GM23248 (cell line): ENCODE measurements at regions not wholly inside any gene's neighbourhood (a gene's known extent, or its start where the extent isn't known, plus 50 kb on each side); places are given as distances from the start of the nearest gene placed in this dataset.

Source experiments
- DNase-seq: peaks from one replicate; pipeline ENCODE4 v3.0.0-alpha.2; 2015
- H2AFZ ChIP-seq: fragments of 200-600 bp; sonication (generic); 2 replicates; pipeline ENCODE4 v1.6.1; 2016; ENCODE audit warnings: antibody characterized with exemption
- H3F3A ChIP-seq: fragments of 200-600 bp; sonication (generic); 2 replicates; pipeline ENCODE4 v1.6.1; 2016; ENCODE audit warnings: mild to moderate bottlenecking, antibody characterized with exemption, mixed run types; ENCODE audit not compliant: insufficient read depth
- H3K27ac ChIP-seq: fragments of 200-600 bp; sonication (generic); 2 replicates; pipeline ENCODE4 v1.5.1; 2016; ENCODE audit warnings: mild to moderate bottlenecking
- H3K27me3 ChIP-seq: fragments of 200-600 bp; sonication (generic); replicated peaks from 2 replicates; pipeline ENCODE4 v1.6.1; 2016; ENCODE audit warnings: mild to moderate bottlenecking; ENCODE audit not compliant: insufficient read depth
- H3K36me3 ChIP-seq: fragments of 200-600 bp; sonication (generic); 2 replicates; pipeline ENCODE4 v1.6.1; 2016; ENCODE audit warnings: low read depth, mild to moderate bottlenecking
- H3K4me1 ChIP-seq: fragments of 200-600 bp; sonication (generic); 2 replicates; pipeline ENCODE4 v1.6.1; 2016; ENCODE audit warnings: mild to moderate bottlenecking; ENCODE audit not compliant: insufficient read depth
- H3K4me2 ChIP-seq: fragments of 200-600 bp; sonication (generic); one replicate; pipeline ENCODE4 v1.6.1; 2016; ENCODE audit warnings: mild to moderate bottlenecking; ENCODE audit not compliant: unreplicated experiment
- H3K4me3 ChIP-seq: fragments of 200-600 bp; sonication (generic); 2 replicates; pipeline ENCODE4 v1.5.1; 2016; ENCODE audit warnings: mild to moderate bottlenecking
- H3K79me2 ChIP-seq: fragments of 200-600 bp; sonication (generic); 2 replicates; pipeline ENCODE4 v1.6.1; 2016; ENCODE audit warnings: mild to moderate bottlenecking; ENCODE audit not compliant: insufficient read depth
- H3K9ac ChIP-seq: fragments of 200-600 bp; sonication (generic); 2 replicates; pipeline ENCODE4 v1.6.1; 2016; ENCODE audit warnings: mild to moderate bottlenecking
- H3K9me2 ChIP-seq: fragments of 200-600 bp; sonication (generic); 2 replicates; pipeline ENCODE4 v1.6.1; 2016; ENCODE audit warnings: mixed run types, mild to moderate bottlenecking, moderate library complexity; ENCODE audit not compliant: insufficient read depth
- H3K9me3 ChIP-seq: fragments of 200-600 bp; sonication (generic); one replicate; pipeline ENCODE4 v1.6.1; 2017; ENCODE audit warnings: low read depth
- H4K20me1 ChIP-seq: fragments of 200-600 bp; sonication (generic); 2 replicates; pipeline ENCODE4 v1.6.0; 2016; ENCODE audit not compliant: insufficient read depth
- EZH2 ChIP-seq: fragments of 200-600 bp; sonication (generic); IDR thresholded peaks from 2 replicates; pipeline ENCODE4 v1.6.1; 2018; ENCODE audit warnings: antibody characterized with exemption, mild to moderate bottlenecking; ENCODE audit not compliant: insufficient read depth, poor library complexity, severe bottlenecking
- EZH2phosphoT487 ChIP-seq: fragments of 200-600 bp; sonication (generic); IDR thresholded peaks from 2 replicates; pipeline ENCODE4 v1.6.1; 2018; ENCODE audit warnings: antibody characterized with exemption, moderate library complexity, mild to moderate bottlenecking, low read depth; ENCODE audit not compliant: insufficient read depth
- WGBS, 2 experiments: methylation state at CpG; one replicate each; pipeline ENCODE4 v1.1.6; 2015 to 2017; ENCODE audit warnings: low lambda C conversion rate in 2 of 2, low coverage in 1 of 2; ENCODE audit errors: missing lambda C conversion rate in 2 of 2; 5-methylcytosine and 5-hydroxymethylcytosine counted together
- in situ Hi-C: fragments of 300-500 bp; cut with MboI; formaldehyde crosslinking; loops from 2 replicates; pipeline ENCODE4 v1.15.0; 2020

GRCh38 chr20:40925829-40926510 lies 102.7 kb upstream of the TOP1 start:
- H3K27ac ChIP-seq: no peak overlapping the region
- no peaks in the 10 kb centered on the region for H3K36me3 ChIP-seq
- H3K4me3 ChIP-seq: no peak overlapping the region
- H3K4me2 ChIP-seq: no peak overlapping the region
- no peaks in the 10 kb centered on the region for H3K9me2 ChIP-seq
- no peaks in the 10 kb centered on the region for H4K20me1 ChIP-seq
- H3K9me3 ChIP-seq: no peaks in the 10 kb centered on the region
- H3K27me3 ChIP-seq: no peaks in the 10 kb centered on the region
- H3K4me1 ChIP-seq: no peaks in the 10 kb centered on the region
- H2AFZ ChIP-seq: no peak overlapping the region
- H3F3A ChIP-seq: no peaks in the 10 kb centered on the region
- DNase-seq: no peak
- no peak overlapping the region for H3K9ac ChIP-seq
- TF ChIP-seq EZH2: no peak
- in situ Hi-C loops: loop anchor here (25.0 kb wide), 1 partner anchor 1514 kb away; no protein-coding TSS in a partner anchor
- H3K79me2 ChIP-seq: no peaks in the 10 kb centered on the region
- WGBS, 2 experiments: 18 to 19% methylated on average over 4 of the region's 4 CpGs

GRCh38 chr20:40926928-40927327 lies 101.7 kb upstream of the TOP1 start:
- in situ Hi-C loops: loop anchor here (25.0 kb wide), 1 partner anchor 1515 kb away; no protein-coding TSS in a partner anchor
- no peaks in the 10 kb centered on the region for H3K36me3 ChIP-seq
- no peaks in the 10 kb centered on the region for H3K9me2 ChIP-seq
- H3K27ac ChIP-seq: no peak overlapping the region
- no peak overlapping the region for H3K4me3 ChIP-seq
- H3K4me2 ChIP-seq: no peak overlapping the region
- H3K9ac ChIP-seq: no peak overlapping the region
- no peaks in the 10 kb centered on the region for H3F3A ChIP-seq
- H3K79me2 ChIP-seq: no peaks in the 10 kb centered on the region
- TF ChIP-seq EZH2phosphoT487 (no peak), EZH2 (no peak)
- no peaks in the 10 kb centered on the region for H4K20me1 ChIP-seq
- H2AFZ ChIP-seq: no peak overlapping the region
- H3K9me3 ChIP-seq: no peaks in the 10 kb centered on the region
- DNase-seq: no peak
- no peaks in the 10 kb centered on the region for H3K27me3 ChIP-seq
- 74 to 78% methylated on average over 2 of the region's 2 CpGs for WGBS, 2 experiments
- H3K4me1 ChIP-seq: no peaks in the 10 kb centered on the region

- no peaks in the 10 kb centered on the region for H3K27me3 ChIP-seq
- H2AFZ ChIP-seq: no peak overlapping the region
- H3K4me1 ChIP-seq: no peaks in the 10 kb centered on the region
- H3K4me2 ChIP-seq: no peak overlapping the region
- H3K9me3 ChIP-seq: no peaks in the 10 kb centered on the region
- no peak overlapping the region for H3K27ac ChIP-seq
- H3K36me3 ChIP-seq: no peaks in the 10 kb centered on the region
- H3K9ac ChIP-seq: no peak overlapping the region
- no peaks in the 10 kb centered on the region for H3K9me2 ChIP-seq
- in situ Hi-C loops: loop anchor here (10.0 to 25.0 kb wide), 2 partner anchors 196 to 1518 kb away; no protein-coding TSS in a partner anchor
- 33 to 53% methylated on average over 1 of the region's 1 CpG for WGBS, 2 experiments
- H3K4me3 ChIP-seq: no peak overlapping the region
- no peaks in the 10 kb centered on the region for H3K79me2 ChIP-seq
- no peaks in the 10 kb centered on the region for H4K20me1 ChIP-seq
- TF ChIP-seq EZH2 (no peak), EZH2phosphoT487 (no peak)
- H3F3A ChIP-seq: no peaks in the 10 kb centered on the region
- no peak for DNase-seq
These were observed 98.1 kb upstream of the TOP1 start for GRCh38 chr20:40930561-40930960.

- Histone ChIP-seq H3K9me2 (no peaks in the 10 kb centered on the region), H2AFZ (no peak overlapping the region), H3K9ac (no peak overlapping the region), H3F3A (no peaks in the 10 kb centered on the region), H3K4me1 (no peaks in the 10 kb centered on the region), H3K79me2 (no peaks in the 10 kb centered on the region), H3K36me3 (no peaks in the 10 kb centered on the region), H3K4me2 (no peak overlapping the region), H4K20me1 (no peaks in the 10 kb centered on the region), H3K27ac (no peak overlapping the region), H3K4me3 (no peak overlapping the region), H3K9me3 (no peaks in the 10 kb centered on the region), H3K27me3 (no peaks in the 10 kb centered on the region)
- DNase-seq: no peak
- WGBS, 2 experiments: 44 to 48% methylated on average over 4 of the region's 4 CpGs
- in situ Hi-C loops: loop anchor here (10.0 to 25.0 kb wide), 2 partner anchors 197 to 1519 kb away; no protein-coding TSS in a partner anchor
- no peak for TF ChIP-seq EZH2phosphoT487
- TF ChIP-seq EZH2: no peak
These were observed 97.1 kb upstream of the TOP1 start for GRCh38 chr20:40931410-40932044.
